Keratinocyte (primary cell): ENCODE measurements at regions not wholly inside any gene's neighbourhood (a gene's known extent, or its start where the extent isn't known, plus 50 kb on each side); places are given as distances from the start of the nearest gene placed in this dataset.

ENCODE experiments used
- CTCF ChIP-seq, 3 experiments: IDR thresholded peaks in 1 of 3; conservative IDR thresholded peaks in 1 of 3; optimal IDR thresholded peaks in 1 of 3; 2 replicates in 2 of 3; 3 replicates in 1 of 3; pipeline versions ENCODE3 to v1.5.1; 2011; ENCODE audit warnings: low read length in 3 of 3, mild to moderate bottlenecking in 3 of 3, moderate library complexity in 2 of 3, control low read depth in 1 of 3, inconsistent platforms in 1 of 3; ENCODE audit not compliant: insufficient read depth in 2 of 3; ENCODE audit errors: extremely low read depth in 1 of 3
- EZH2 ChIP-seq: IDR thresholded peaks from one replicate; pipeline ENCODE4 v1.6.1; 2012; ENCODE audit warnings: inconsistent platforms, mild to moderate bottlenecking, low read length, moderate library complexity

- TF ChIP-seq EZH2 (no peak), CTCF (optimal IDR thresholded peaks at IDR 0.05 in 1 of 3, IDR thresholded peaks at IDR 0.05 in 1 of 3, conservative IDR thresholded peaks at IDR 0.05 in 1 of 3; ENCODE audit: extremely low read depth in 1 of 3, insufficient read depth in 2 of 3, low read length in 3 of 3) (no peak)
These were observed 211.1 kb upstream of the PLET1 start for GRCh38 chr11:112471731-112472130.
